B cell (primary cell): ENCODE measurements at regions not wholly inside any gene's neighbourhood (a gene's known extent, or its start where the extent isn't known, plus 50 kb on each side); places are given as distances from the start of the nearest gene placed in this dataset.

Experiments used
- ATAC-seq: fragments of 200-7000 bp; cut with Tn5 transposase; one replicate; pipeline ENCODE4 v1.10.0; 2021; ENCODE audit warnings: low read depth, mild to moderate bottlenecking, moderate number of reproducible peaks, moderate library complexity
- CTCF ChIA-PET: fragments of 350-600 bp; sonication (Branson Sonifier 250); formaldehyde crosslinking; loops from one replicate; lab custom pipeline; 2021; ENCODE audit warnings: antibody characterized with exemption, inconsistent platforms; lab: Charles Lee
- POLR2A ChIA-PET: fragments of 350-600 bp; sonication (Branson Sonifier 250); formaldehyde crosslinking; loops from one replicate; lab custom pipeline; 2021; ENCODE audit warnings: antibody characterized with exemption; lab: Charles Lee
- DNase-seq: peaks from one replicate; pipeline ENCODE4 v3.0.0; 2013
- H2AFZ ChIP-seq: 2 replicates; pipeline ENCODE4 v1.6.1; 2012; ENCODE audit warnings: mild to moderate bottlenecking, low read depth, low read length; ENCODE audit not compliant: insufficient read depth, poor library complexity, severe bottlenecking
- H3K27ac ChIP-seq, 2 donors: 1 replicate in 1 of 2; 2 replicates in 1 of 2; pipeline ENCODE4 v1.5.1; 2012 to 2013; ENCODE audit warnings: low read length in 2 of 2, mild to moderate bottlenecking in 2 of 2, moderate library complexity in 1 of 2
- H3K27me3 ChIP-seq, 4 experiments: fragments of 200-600 bp in 1 of 4; sonication (generic) in 1 of 4; replicated peaks in 1 of 4; 1 replicate in 2 of 4; 2 replicates in 2 of 4; pipeline versions ENCODE4 v1.6.1 to v1.7.0; 2013 to 2016; ENCODE audit warnings: low read length in 3 of 4, mild to moderate bottlenecking in 2 of 4, mixed read lengths in 1 of 4, moderate library complexity in 1 of 4; ENCODE audit not compliant: insufficient read depth in 4 of 4, control insufficient read depth in 3 of 4; ENCODE audit errors: control extremely low read depth in 1 of 4
- H3K36me3 ChIP-seq, 2 experiments: replicated peaks in 1 of 2; 1 replicate in 1 of 2; 2 replicates in 1 of 2; pipeline versions ENCODE4 v1.6.1 to v1.7.1; 2013; ENCODE audit warnings: low read length in 1 of 2; ENCODE audit not compliant: insufficient read depth in 2 of 2, control insufficient read depth in 1 of 2; ENCODE audit errors: control extremely low read depth in 1 of 2, extremely low read depth in 1 of 2
- H3K4me1 ChIP-seq, 2 donors: fragments of 200-600 bp in 1 of 2; sonication (generic) in 1 of 2; 1 replicate in 1 of 2; 2 replicates in 1 of 2; pipeline versions ENCODE4 v1.5.1 to v1.6.1; 2013 to 2017; ENCODE audit warnings: low read length in 2 of 2; ENCODE audit not compliant: control insufficient read depth in 2 of 2, insufficient read depth in 2 of 2
- H3K4me2 ChIP-seq: replicated peaks from 2 replicates; pipeline ENCODE3; 2012; ENCODE audit warnings: mild to moderate bottlenecking, low read depth, low read length; ENCODE audit not compliant: poor library complexity, severe bottlenecking
- H3K4me3 ChIP-seq, 5 experiments: fragments of 200-600 bp in 1 of 5; sonication (generic) in 1 of 5; 1 replicate in 3 of 5; 2 replicates in 2 of 5; pipeline versions ENCODE4 v1.5.1 to v1.7.0; 2011 to 2016; ENCODE audit warnings: low read length in 4 of 5, mild to moderate bottlenecking in 4 of 5, low read depth in 2 of 5, control low read depth in 1 of 5, moderate library complexity in 1 of 5; ENCODE audit not compliant: insufficient read depth in 1 of 5; ENCODE audit errors: control extremely low read depth in 1 of 5, extremely low read depth in 1 of 5
- H3K79me2 ChIP-seq: fragments of 200-600 bp; sonication (generic); one replicate; pipeline ENCODE4 v1.6.0; 2016; ENCODE audit warnings: low read length; ENCODE audit not compliant: control insufficient read depth, insufficient read depth
- H3K9ac ChIP-seq: fragments of 200-600 bp; sonication (generic); 2 replicates; pipeline ENCODE4 v1.6.1; 2017; ENCODE audit warnings: mild to moderate bottlenecking, low read length, moderate library complexity
- H3K9me3 ChIP-seq, 3 donors: one replicate each; pipeline versions ENCODE4 v1.6.1 to v1.7.1; 2013; ENCODE audit warnings: low read length in 2 of 3; ENCODE audit not compliant: control insufficient read depth in 2 of 3, insufficient read depth in 1 of 3; ENCODE audit errors: control extremely low read depth in 1 of 3
- H4K20me1 ChIP-seq: 2 replicates; pipeline ENCODE4 v1.6.0; 2012; ENCODE audit warnings: mild to moderate bottlenecking, low read length; ENCODE audit not compliant: insufficient read depth, control insufficient read depth, poor library complexity, severe bottlenecking
- H3K27ac Mint-ChIP-seq: one replicate; pipeline ENCODE4 v1.8.0; 2021; ENCODE audit warnings: mixed read lengths
- H3K27me3 Mint-ChIP-seq: one replicate; pipeline ENCODE4 v1.8.0; 2021; ENCODE audit warnings: mixed read lengths
- H3K4me1 Mint-ChIP-seq: one replicate; pipeline ENCODE4 v1.8.0; 2021; ENCODE audit warnings: mixed read lengths
- H3K4me3 Mint-ChIP-seq: one replicate; pipeline ENCODE4 v1.8.0; 2021; ENCODE audit warnings: mixed read lengths
- H3K9me3 Mint-ChIP-seq: one replicate; pipeline ENCODE4 v1.8.0; 2022; ENCODE audit warnings: mixed read lengths; ENCODE audit not compliant: insufficient read depth
- EZH2 ChIP-seq: IDR thresholded peaks from 2 replicates; pipeline ENCODE4 v1.6.1; 2012; ENCODE audit warnings: borderline replicate concordance, low read depth, mild to moderate bottlenecking, moderate library complexity, low read length; ENCODE audit not compliant: insufficient read depth, poor library complexity, severe bottlenecking
- WGBS: methylation state at CpG from one replicate; pipeline ENCODE4 v1.1.5; 2013; ENCODE audit warnings: missing lambda C conversion rate; ENCODE audit not compliant: insufficient coverage; 5-methylcytosine and 5-hydroxymethylcytosine counted together
- intact Hi-C: fragments of 100-400 bp; cut with micrococcal nuclease; formaldehyde crosslinking; loops from one replicate; pipeline ENCODE4 v1.10.0; 2022
- TF ChIP-seq, protein P1 (sequence below): fragments of 200-600 bp; IDR thresholded peaks from one replicate; pipeline ENCODE4 v1.8.0; 2022; ENCODE audit warnings: antibody characterized with exemption, mild to moderate bottlenecking

DNA sequence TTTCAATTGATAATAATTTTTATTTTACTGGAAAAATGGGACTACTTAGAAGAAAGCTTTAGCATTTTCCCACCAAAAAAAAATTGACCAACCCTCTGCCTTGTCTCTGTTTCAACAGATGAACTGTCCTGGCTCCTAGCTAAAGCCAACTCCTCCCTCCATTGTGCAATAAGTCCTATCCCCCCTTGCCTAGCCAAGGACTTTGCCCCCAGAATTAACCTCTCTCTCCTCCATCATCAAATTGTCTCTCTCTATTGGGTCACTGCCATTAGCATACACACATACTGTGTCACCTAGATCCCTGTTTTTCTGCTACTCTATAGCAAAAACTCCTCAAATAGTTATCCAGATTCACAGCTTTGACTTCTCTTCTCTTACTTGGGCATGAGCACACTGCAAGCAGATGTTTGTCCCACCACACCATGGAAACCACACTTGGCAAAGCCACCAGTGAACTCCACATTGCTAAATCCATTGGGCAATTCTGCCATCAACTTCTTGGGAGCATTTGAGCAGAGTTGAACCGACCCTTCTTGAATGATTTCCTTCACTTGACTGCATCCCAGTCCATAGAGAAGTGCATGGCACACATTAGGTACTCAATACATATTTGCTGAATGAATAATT is 91.4 kb upstream of the NEBL start:
- no peak overlapping the region for H3K9ac ChIP-seq
- H3K27me3 ChIP-seq = no peaks in the 10 kb centered on the region
- H3K4me2 ChIP-seq = no peak overlapping the region
- Mint-ChIP-seq H3K27me3 (peaks cover 3% of the 10 kb centered on the region), H3K27ac (no peak overlapping the region), H3K9me3 (peaks cover 2% of the 10 kb centered on the region), H3K4me1 (no peaks in the 10 kb centered on the region), H3K4me3 (no peak overlapping the region)
- no peaks in the 10 kb centered on the region for H4K20me1 ChIP-seq
- no peaks in the 10 kb centered on the region for H3K4me1 ChIP-seq
- H3K4me3 ChIP-seq = no peak overlapping the region
- WGBS = no CpG with 5 or more reads among the region's 1 CpG
- ATAC-seq (no peak), DNase-seq (no peak)
- TF ChIP-seq EZH2 = no peak
- TF ChIP-seq, protein P1, sequence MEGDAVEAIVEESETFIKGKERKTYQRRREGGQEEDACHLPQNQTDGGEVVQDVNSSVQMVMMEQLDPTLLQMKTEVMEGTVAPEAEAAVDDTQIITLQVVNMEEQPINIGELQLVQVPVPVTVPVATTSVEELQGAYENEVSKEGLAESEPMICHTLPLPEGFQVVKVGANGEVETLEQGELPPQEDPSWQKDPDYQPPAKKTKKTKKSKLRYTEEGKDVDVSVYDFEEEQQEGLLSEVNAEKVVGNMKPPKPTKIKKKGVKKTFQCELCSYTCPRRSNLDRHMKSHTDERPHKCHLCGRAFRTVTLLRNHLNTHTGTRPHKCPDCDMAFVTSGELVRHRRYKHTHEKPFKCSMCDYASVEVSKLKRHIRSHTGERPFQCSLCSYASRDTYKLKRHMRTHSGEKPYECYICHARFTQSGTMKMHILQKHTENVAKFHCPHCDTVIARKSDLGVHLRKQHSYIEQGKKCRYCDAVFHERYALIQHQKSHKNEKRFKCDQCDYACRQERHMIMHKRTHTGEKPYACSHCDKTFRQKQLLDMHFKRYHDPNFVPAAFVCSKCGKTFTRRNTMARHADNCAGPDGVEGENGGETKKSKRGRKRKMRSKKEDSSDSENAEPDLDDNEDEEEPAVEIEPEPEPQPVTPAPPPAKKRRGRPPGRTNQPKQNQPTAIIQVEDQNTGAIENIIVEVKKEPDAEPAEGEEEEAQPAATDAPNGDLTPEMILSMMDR = no peak
- H3K27ac ChIP-seq = no peak overlapping the region
- H3K36me3 ChIP-seq = no peaks in the 10 kb centered on the region
- intact Hi-C loops = no loop called here
- ChIA-PET POLR2A (no interaction called here), CTCF (no interaction called here)
- H2AFZ ChIP-seq = no peak overlapping the region
- H3K9me3 ChIP-seq = no peaks in the 10 kb centered on the region
- H3K79me2 ChIP-seq = no peaks in the 10 kb centered on the region

DNA sequence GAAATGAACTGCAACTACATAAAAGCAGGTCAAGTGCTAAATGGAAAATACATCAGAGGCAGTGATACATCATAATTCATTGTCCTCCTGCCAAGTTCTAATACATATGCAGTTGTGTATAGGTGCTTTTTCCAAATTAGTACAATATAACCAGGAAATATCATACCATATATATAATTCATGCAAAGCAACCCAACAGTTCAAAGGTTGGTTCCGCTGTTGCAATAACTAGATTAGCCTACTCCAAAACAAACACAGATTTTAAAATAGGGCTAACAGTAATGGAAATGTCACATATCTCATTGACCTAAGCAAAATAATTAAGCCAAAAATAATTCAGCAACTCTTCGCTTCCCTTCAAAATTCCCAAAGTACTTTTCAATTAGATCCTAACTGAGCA is 88.9 kb upstream of the NEBL start:
- intact Hi-C loops = no loop called here
- DNase-seq (no peak), ATAC-seq (no peak)
- H3K4me3 ChIP-seq = no peak overlapping the region
- H3K27ac ChIP-seq = no peak overlapping the region
- ChIA-PET CTCF (no interaction called here), POLR2A (no interaction called here)
- Mint-ChIP-seq H3K27ac (no peak overlapping the region), H3K9me3 (no peaks in the 10 kb centered on the region), H3K4me3 (no peak overlapping the region), H3K4me1 (no peaks in the 10 kb centered on the region), H3K27me3 (peaks cover 3% of the 10 kb centered on the region)
- no peak overlapping the region for H3K4me2 ChIP-seq
- WGBS = 89% methylated on average over 1 of the region's 2 CpGs
- H3K9ac ChIP-seq = no peak overlapping the region
- no peaks in the 10 kb centered on the region for H3K36me3 ChIP-seq
- no peak for TF ChIP-seq EZH2
- TF ChIP-seq, protein P1 = no peak
- no peak overlapping the region for H2AFZ ChIP-seq
- H3K9me3 ChIP-seq = no peaks in the 10 kb centered on the region
- no peaks in the 10 kb centered on the region for H3K27me3 ChIP-seq
- H3K79me2 ChIP-seq = no peaks in the 10 kb centered on the region
- no peaks in the 10 kb centered on the region for H4K20me1 ChIP-seq
- H3K4me1 ChIP-seq = no peaks in the 10 kb centered on the region
